OCI-LY7 (cell line): ENCODE measurements at regions not wholly inside any gene's neighbourhood (a gene's known extent, or its start where the extent isn't known, plus 50 kb on each side); places are given as distances from the start of the nearest gene placed in this dataset.

Experiments
- BruUV-seq: library from RNA; stranded (reverse); fragments of 400-500 nt; replicated peaks from 2 replicates; lab custom pipeline; 2021; lab: Mats Ljungman, UMichigan
- CTCF ChIA-PET: fragments of 300-600 bp; sonication (Branson Sonifier 250); formaldehyde crosslinking; loops from one replicate; lab custom pipeline; 2022; ENCODE audit warnings: antibody characterized with exemption; ENCODE audit not compliant: unreplicated experiment; lab: Charles Lee
- POLR2A ChIA-PET: fragments of 300-600 bp; sonication (Branson Sonifier 250); formaldehyde crosslinking; loops from one replicate; lab custom pipeline; 2022; ENCODE audit warnings: antibody characterized with exemption; lab: Charles Lee
- DNase-seq: peaks from one replicate; pipeline ENCODE4 v3.0.0-alpha.2; 2015; ENCODE audit warnings: low spot score
- H2AFZ ChIP-seq: fragments of 200-600 bp; sonication (generic), shearing (Covaris generic); 2 replicates; pipeline ENCODE4 v1.6.1; 2014; ENCODE audit warnings: mild to moderate bottlenecking, antibody characterized with exemption, low read length, moderate library complexity
- H3K27ac ChIP-seq: fragments of 200-600 bp; sonication (generic); 2 replicates; pipeline ENCODE4 v1.5.1; 2014; ENCODE audit warnings: mixed run types, low read depth, mild to moderate bottlenecking, moderate library complexity, low read length, inconsistent platforms; ENCODE audit not compliant: poor library complexity, severe bottlenecking
- H3K36me3 ChIP-seq: fragments of 200-600 bp; sonication (generic); 2 replicates; pipeline ENCODE4 v1.6.1; 2014; ENCODE audit warnings: mild to moderate bottlenecking, antibody characterized with exemption, low read length, moderate library complexity, mixed read lengths; ENCODE audit not compliant: insufficient read depth
- H3K4me1 ChIP-seq: fragments of 200-600 bp; sonication (generic); 2 replicates; pipeline ENCODE4 v1.5.1; 2014; ENCODE audit warnings: mild to moderate bottlenecking, low read length; ENCODE audit not compliant: insufficient read depth, poor library complexity, severe bottlenecking
- H3K4me2 ChIP-seq: fragments of 200-600 bp; sonication (generic); 2 replicates; pipeline ENCODE4 v1.6.1; 2014; ENCODE audit warnings: mild to moderate bottlenecking, low read length
- H3K4me3 ChIP-seq: fragments of 200-600 bp; sonication (generic); 2 replicates; pipeline ENCODE4 v1.5.1; 2014; ENCODE audit warnings: mild to moderate bottlenecking, low read depth, low read length; ENCODE audit not compliant: poor library complexity, severe bottlenecking
- H3K79me2 ChIP-seq: fragments of 200-600 bp; sonication (generic); 2 replicates; pipeline ENCODE4 v1.6.1; 2016; ENCODE audit warnings: low read depth, mild to moderate bottlenecking, low read length, moderate library complexity, mixed read lengths; ENCODE audit not compliant: insufficient read depth
- H3K9me2 ChIP-seq: fragments of 200-600 bp; sonication (generic); 2 replicates; pipeline ENCODE4 v1.6.1; 2016; ENCODE audit warnings: mild to moderate bottlenecking, low read length, mixed read lengths; ENCODE audit not compliant: insufficient read depth
- H3K9me3 ChIP-seq: fragments of 200-600 bp; sonication (generic); 2 replicates; pipeline ENCODE4 v1.6.1; 2014; ENCODE audit warnings: mild to moderate bottlenecking, mixed run types, low read length, mixed read lengths
- H4K20me1 ChIP-seq: fragments of 200-600 bp; sonication (generic); 2 replicates; pipeline ENCODE4 v1.6.1; 2014; ENCODE audit warnings: mild to moderate bottlenecking, antibody characterized with exemption, low read length, moderate library complexity, mixed read lengths; ENCODE audit not compliant: insufficient read depth
- CTCF ChIP-seq: fragments of 200-600 bp; sonication (generic); conservative IDR thresholded peaks from 2 replicates; pipeline ENCODE4 v1.5.1; 2014; ENCODE audit warnings: mild to moderate bottlenecking, antibody characterized with exemption, low read length, moderate library complexity, mixed read lengths
- EZH2phosphoT487 ChIP-seq: fragments of 200-600 bp; sonication (generic); IDR thresholded peaks from 2 replicates; pipeline ENCODE4 v1.6.1; 2018; ENCODE audit warnings: low read depth, borderline replicate concordance, mild to moderate bottlenecking, mixed run types, antibody characterized with exemption, low read length, moderate library complexity, mixed read lengths
- intact Hi-C: fragments of 100-400 bp; cut with micrococcal nuclease; formaldehyde crosslinking; loops from one replicate; pipeline ENCODE4 v1.10.0; 2022; ENCODE audit not compliant: unreplicated experiment

- ChIA-PET CTCF (no interaction called here), POLR2A (interaction anchor here (0.7 kb wide), 1 partner anchor 39 kb away, joined by 3 read pairs; no protein-coding TSS in a partner anchor)
- no TSS peak for BruUV-seq
- H3K27ac ChIP-seq = no peak overlapping the region
- H4K20me1 ChIP-seq = no peaks in the 10 kb centered on the region
- no peak overlapping the region for H3K4me3 ChIP-seq
- TF ChIP-seq EZH2phosphoT487 (no peak), CTCF (no peak)
- intact Hi-C loops = no loop called here
- H2AFZ ChIP-seq = no peak overlapping the region
- no peaks in the 10 kb centered on the region for H3K36me3 ChIP-seq
- H3K9me2 ChIP-seq = no peaks in the 10 kb centered on the region
- no peaks in the 10 kb centered on the region for H3K79me2 ChIP-seq
- no peak overlapping the region for H3K4me2 ChIP-seq
- no peaks in the 10 kb centered on the region for H3K9me3 ChIP-seq
- DNase-seq = no peak
- no peaks in the 10 kb centered on the region for H3K4me1 ChIP-seq
Measured at GRCh38 chr4:181948839-181949382, 294.3 kb upstream of the TENM3 start.

GRCh38 chr4:181949704-181950312 is 293.4 kb upstream of the TENM3 start:
- no TSS peak for BruUV-seq
- Histone ChIP-seq H3K9me3 (no peaks in the 10 kb centered on the region), H3K79me2 (no peaks in the 10 kb centered on the region), H4K20me1 (no peaks in the 10 kb centered on the region), H3K4me2 (no peak overlapping the region), H3K27ac (no peak overlapping the region), H3K9me2 (no peaks in the 10 kb centered on the region), H2AFZ (no peak overlapping the region), H3K4me1 (no peaks in the 10 kb centered on the region), H3K4me3 (no peak overlapping the region), H3K36me3 (no peaks in the 10 kb centered on the region)
- ChIA-PET POLR2A (interaction anchor here (0.7 kb wide), 1 partner anchor 38 kb away, joined by 3 read pairs; no protein-coding TSS in a partner anchor), CTCF (no interaction called here)
- TF ChIP-seq EZH2phosphoT487 (no peak), CTCF (no peak)
- DNase-seq = no peak
- intact Hi-C loops = no loop called here
